ENCODE measurements at regions not wholly inside any gene's neighbourhood (a gene's known extent, or its start where the extent isn't known, plus 50 kb on each side); places are given as distances from the start of the nearest gene placed in this dataset.

DNA sequence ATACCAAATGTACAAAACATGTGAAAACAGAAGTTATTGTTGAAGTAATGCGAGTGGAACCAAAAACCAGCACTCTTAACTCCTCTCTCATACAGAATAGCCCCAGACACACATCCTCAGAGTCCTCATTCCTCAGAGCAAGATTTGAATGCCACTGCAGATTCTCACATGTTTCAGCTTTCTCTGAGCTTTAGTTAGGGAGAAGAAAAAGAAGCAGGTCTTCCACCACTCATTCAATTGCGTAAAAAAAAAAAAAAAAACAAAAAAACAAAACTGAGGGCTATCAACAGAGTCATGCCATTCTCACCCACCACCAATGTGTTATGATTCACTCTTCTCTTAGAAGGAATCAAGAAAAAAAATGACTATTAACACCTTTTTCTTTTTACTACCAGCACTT is 287.7 kb downstream of the IPMK start:
- TF ChIP-seq CTCF (IDR thresholded peaks at IDR 0.05; ENCODE audit: extremely low read depth, missing control alignments), result no peak
- DNase-seq (ENCODE audit: low spot score), result no peak

DNA sequence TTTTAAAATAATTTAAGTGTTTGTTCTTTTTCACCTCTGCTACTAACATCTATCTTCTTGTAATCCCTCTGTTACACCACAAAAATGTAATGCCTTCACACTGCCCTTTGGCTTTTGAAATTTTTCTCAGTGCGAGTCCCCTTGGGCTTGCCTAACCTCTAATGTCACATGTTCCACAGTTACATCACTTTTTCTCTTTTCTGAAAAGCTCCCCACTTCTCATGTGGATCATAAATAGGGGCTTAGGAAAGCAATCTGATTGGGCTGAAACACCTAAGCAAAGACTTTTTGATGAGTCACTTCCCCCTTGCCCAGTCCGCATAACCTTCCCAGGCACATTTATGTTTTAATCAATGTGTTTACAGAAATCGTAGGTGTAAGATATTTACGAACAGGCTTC is 288.2 kb downstream of the IPMK start:
- DNase-seq (ENCODE audit: low spot score), result no peak
- TF ChIP-seq CTCF (IDR thresholded peaks at IDR 0.05; ENCODE audit: extremely low read depth, missing control alignments), result no peak

GRCh38 chr10:57977262-57977661 is 290.4 kb downstream of the IPMK start:
- no peak for DNase-seq (ENCODE audit: low spot score)
- TF ChIP-seq CTCF (IDR thresholded peaks at IDR 0.05; ENCODE audit: extremely low read depth, missing control alignments), result no peak

DNA sequence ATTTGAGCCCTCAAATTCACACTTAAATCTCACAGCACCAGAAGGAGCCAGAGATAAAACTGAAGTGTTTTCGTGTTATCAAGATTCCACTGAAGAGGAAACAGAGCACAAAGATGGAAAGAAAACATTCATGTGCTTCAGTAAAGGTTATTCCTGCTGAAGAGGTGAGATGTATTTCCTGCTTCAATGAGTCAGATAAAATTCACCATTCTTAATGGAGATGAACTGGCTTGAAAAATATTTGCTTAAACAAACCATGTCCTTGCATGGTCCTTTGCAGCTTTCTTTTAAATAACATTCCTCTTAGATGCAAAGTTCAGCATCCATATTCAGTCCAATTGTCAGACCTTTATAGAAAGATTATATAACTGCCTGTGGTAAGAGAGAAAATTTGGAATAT is 294.2 kb downstream of the IPMK start:
- DNase-seq (ENCODE audit: low spot score), result no peak

DNA sequence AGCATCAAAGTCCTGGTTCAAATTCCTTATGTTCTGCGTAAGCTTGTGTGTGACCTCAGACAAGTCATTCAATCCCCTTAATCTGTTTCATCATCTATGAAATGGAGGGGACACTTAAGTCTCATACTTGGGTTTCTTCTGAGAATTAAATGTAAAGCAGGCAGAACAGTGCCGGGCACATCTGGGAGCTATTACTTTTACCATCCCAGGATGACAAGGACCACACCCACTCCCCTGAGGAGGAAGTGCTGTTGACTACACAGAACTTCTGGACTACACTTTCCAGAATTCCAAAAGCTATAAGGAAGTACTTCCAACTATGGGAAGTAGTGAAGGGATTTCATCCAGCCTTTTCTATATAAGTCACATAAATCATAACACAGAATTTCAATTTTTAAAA is 294.9 kb downstream of the IPMK start:
- TF ChIP-seq CTCF (IDR thresholded peaks at IDR 0.05; ENCODE audit: extremely low read depth, missing control alignments), result no peak
- DNase-seq (ENCODE audit: low spot score), result no peak

More for the DNA sequence above, 294.2 kb downstream of the IPMK start:
- TF ChIP-seq CTCF (IDR thresholded peaks at IDR 0.05; ENCODE audit: extremely low read depth, missing control alignments), result no peak

DNA sequence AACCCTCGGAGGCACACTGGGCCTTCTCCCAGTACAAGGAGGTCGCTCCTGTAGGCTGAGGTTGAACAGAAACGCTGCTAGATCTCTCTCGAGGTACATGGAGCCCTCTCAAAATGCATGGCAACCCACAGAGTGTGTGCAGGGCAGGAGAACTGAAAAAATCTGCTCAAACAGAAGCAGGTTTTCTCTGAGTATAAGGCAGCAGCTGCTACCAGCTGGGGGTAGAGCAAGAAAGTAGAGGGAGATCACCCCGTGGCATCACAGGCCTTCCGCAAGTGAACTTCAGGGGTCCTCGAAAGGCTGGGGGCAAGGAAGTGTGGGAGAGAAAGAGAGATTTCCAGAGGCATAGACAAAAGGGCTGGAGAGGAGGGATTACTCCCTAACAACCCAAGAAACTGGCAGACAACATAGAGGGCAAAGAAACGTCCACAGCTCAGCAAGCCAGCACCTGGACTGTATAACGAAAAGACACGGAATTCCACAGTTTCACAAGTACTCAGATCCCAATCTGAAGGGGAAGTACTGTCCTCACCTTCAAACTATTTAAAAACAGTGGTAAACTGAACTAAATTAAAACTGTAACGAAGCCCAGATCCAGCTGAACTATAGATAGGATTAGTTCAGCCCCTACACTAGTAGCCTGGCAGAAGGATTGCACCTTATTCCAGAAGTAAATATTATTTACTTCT is 299.2 kb downstream of the IPMK start:
- no peak for TF ChIP-seq CTCF (IDR thresholded peaks at IDR 0.05; ENCODE audit: extremely low read depth, missing control alignments)
- DNase-seq (ENCODE audit: low spot score), result no peak

- no peak for TF ChIP-seq CTCF (IDR thresholded peaks at IDR 0.05; ENCODE audit: extremely low read depth, missing control alignments)
- DNase-seq (ENCODE audit: low spot score), result no peak
Measured at GRCh38 chr10:57964351-57964750, 303.3 kb downstream of the IPMK start.
